Bronchial epithelial cell (primary cell): ENCODE measurements at regions not wholly inside any gene's neighbourhood (a gene's known extent, or its start where the extent isn't known, plus 50 kb on each side); places are given as distances from the start of the nearest gene placed in this dataset.

Source experiments
- DNase-seq: peaks from one replicate; pipeline ENCODE4 v3.0.0-alpha.2; 2010; ENCODE audit warnings: low read depth
- FAIRE-seq: peaks from 2 replicates; lab custom pipeline; 2011; peaks lifted over from hg19 to GRCh38; lab: Jason Lieb, UNC
- H3K27me3 ChIP-seq: 2 replicates; pipeline ENCODE4 v1.5.1; 2011; ENCODE audit warnings: low read length; ENCODE audit not compliant: control insufficient read depth, insufficient read depth
- H3K36me3 ChIP-seq: 2 replicates; pipeline ENCODE4 v1.5.1; 2011; ENCODE audit warnings: low read length; ENCODE audit not compliant: control insufficient read depth, insufficient read depth
- H3K4me3 ChIP-seq: 2 replicates; pipeline ENCODE4 v1.5.1; 2011; ENCODE audit warnings: mild to moderate bottlenecking, low read depth, low read length, control low read depth
- CTCF ChIP-seq: IDR thresholded peaks from 2 replicates; pipeline ENCODE4 v1.5.1; 2011; ENCODE audit warnings: mild to moderate bottlenecking, moderate library complexity, low read length, control low read depth, inconsistent platforms; ENCODE audit not compliant: insufficient read depth, severe bottlenecking

DNA sequence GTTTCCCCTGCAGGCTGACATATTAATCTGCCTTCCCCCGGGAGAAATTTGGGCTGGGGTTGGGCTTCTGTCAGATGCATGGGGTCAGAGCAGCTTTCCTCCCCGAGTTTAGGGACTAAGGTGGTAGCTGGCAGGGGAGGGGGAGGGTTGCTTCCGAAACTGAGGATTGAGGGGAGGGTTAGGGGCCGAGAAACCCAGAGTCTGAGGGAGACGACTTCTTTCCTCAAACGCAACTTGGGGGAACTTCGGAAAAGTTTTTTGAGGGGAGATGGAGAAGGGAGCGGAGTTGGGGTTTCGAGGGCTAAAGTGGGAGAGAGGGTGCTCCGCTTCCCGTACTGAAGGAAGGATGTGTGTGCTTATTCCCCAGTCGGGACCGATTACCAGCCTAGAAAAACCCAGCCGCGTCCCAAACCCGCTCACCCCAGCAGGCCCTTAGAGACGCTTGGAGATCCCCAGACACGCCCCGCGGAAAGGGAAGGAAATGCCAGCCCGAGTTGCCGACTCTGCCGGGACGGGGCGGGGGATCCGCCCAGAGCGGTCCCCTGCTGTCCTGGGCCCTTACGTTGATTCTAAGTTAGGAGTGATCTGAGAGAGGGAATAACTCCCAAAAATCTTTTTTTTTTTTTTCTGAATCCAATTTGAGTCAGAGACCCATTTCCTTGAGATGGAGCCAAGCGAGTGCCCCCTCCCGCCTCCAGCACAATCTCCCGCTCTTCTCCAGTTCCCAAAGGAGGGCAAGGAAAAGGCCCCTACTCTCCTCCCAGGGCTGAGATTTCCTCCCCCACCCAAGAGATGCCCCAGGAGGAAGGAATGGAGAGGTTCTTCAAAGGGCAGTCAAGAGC is 61.9 kb downstream of the SMUG1 start:
- DNase-seq: no peak

GRCh38 chr12:54127538-54128259 is 61.1 kb downstream of the SMUG1 start:
- FAIRE-seq: no peak
- peaks cover 22% of the 10 kb centered on the region for H3K27me3 ChIP-seq
- DNase-seq: no peak
- no peak overlapping the region for H3K4me3 ChIP-seq
- TF ChIP-seq CTCF: no peak
- no peaks in the 10 kb centered on the region for H3K36me3 ChIP-seq

More for the DNA sequence above, 61.9 kb downstream of the SMUG1 start:
- Histone ChIP-seq H3K4me3 (no peak overlapping the region), H3K27me3 (peaks cover 22% of the 10 kb centered on the region), H3K36me3 (no peaks in the 10 kb centered on the region)
- no peak for FAIRE-seq
- TF ChIP-seq CTCF: no peak

GRCh38 chr12:54128416-54128815 is 60.4 kb downstream of the SMUG1 start:
- no peak for TF ChIP-seq CTCF
- Histone ChIP-seq H3K4me3 (no peak overlapping the region), H3K36me3 (no peaks in the 10 kb centered on the region), H3K27me3 (peaks cover 25% of the 10 kb centered on the region)
- FAIRE-seq: no peak
- no peak for DNase-seq

- Histone ChIP-seq H3K36me3 (no peaks in the 10 kb centered on the region), H3K4me3 (no peak overlapping the region), H3K27me3 (peaks cover 25% of the 10 kb centered on the region)
- FAIRE-seq: no peak
- TF ChIP-seq CTCF: no peak
- DNase-seq: no peak
Measured at GRCh38 chr12:54129028-54129903, 59.5 kb downstream of the SMUG1 start.
